A549 (cell line): ENCODE measurements at regions not wholly inside any gene's neighbourhood (a gene's known extent, or its start where the extent isn't known, plus 50 kb on each side); places are given as distances from the start of the nearest gene placed in this dataset.

Source experiments
- CTCF ChIP-seq: fragments of >200 bp; sonication (Bioruptor Twin); formaldehyde crosslinking; IDR thresholded peaks from 3 replicates; pipeline ENCODE4 v1.5.1; 2016
- ESRRA ChIP-seq: fragments of 150-350 bp; IDR thresholded peaks from 2 replicates; pipeline ENCODE4 v1.6.1; 2014; ENCODE audit warnings: mild to moderate bottlenecking, low read length, borderline replicate concordance
- MAX ChIP-seq: IDR thresholded peaks from 2 replicates; pipeline ENCODE4 v1.6.1; 2012
- MYC ChIP-seq: IDR thresholded peaks from 2 replicates; pipeline ENCODE4 v1.6.1; 2012; ENCODE audit warnings: mild to moderate bottlenecking, inconsistent platforms, low read length, improper control_type of control experiment, borderline replicate concordance
- POLR2A ChIP-seq: IDR thresholded peaks from 2 replicates; pipeline ENCODE4 v1.6.1; 2012; ENCODE audit warnings: mild to moderate bottlenecking, low read length
- RFX5 ChIP-seq: fragments of 450-650 bp; IDR thresholded peaks from 2 replicates; pipeline ENCODE4 v1.7.1; 2014; ENCODE audit warnings: antibody characterized with exemption, mild to moderate bottlenecking, moderate library complexity
- RNF2 ChIP-seq: fragments of 200-600 bp; sonication (generic); IDR thresholded peaks from 2 replicates; pipeline ENCODE4 v1.6.1; 2016; ENCODE audit warnings: low read depth, mild to moderate bottlenecking, antibody characterized with exemption, moderate library complexity, borderline replicate concordance
- ZFP36 ChIP-seq: fragments of 450-650 bp; IDR thresholded peaks from 2 replicates; pipeline ENCODE4 v1.6.1; 2014; ENCODE audit warnings: borderline replicate concordance; ENCODE audit not compliant: partially characterized antibody
- TF ChIP-seq, protein P1 (sequence below): fragments of 200-600 bp; sonication (generic); IDR thresholded peaks from 2 replicates; pipeline ENCODE4 v1.6.1; 2016; ENCODE audit warnings: antibody characterized with exemption, mild to moderate bottlenecking, moderate library complexity
- TF ChIP-seq, protein P2 (sequence below): IDR thresholded peaks from 2 replicates; pipeline ENCODE4 v1.6.1; 2012
- TF ChIP-seq, protein P3 (sequence below): fragments of 450-650 bp; IDR thresholded peaks from 2 replicates; pipeline ENCODE4 v1.6.1; 2014; ENCODE audit warnings: antibody characterized with exemption
- TF ChIP-seq, protein P4 (sequence below): fragments of 250-450 bp; sonication (Bioruptor Pico); IDR thresholded peaks from 2 replicates; pipeline ENCODE4 v1.5.0; 2021; ENCODE audit warnings: mild to moderate bottlenecking, moderate library complexity, borderline replicate concordance

DNA sequence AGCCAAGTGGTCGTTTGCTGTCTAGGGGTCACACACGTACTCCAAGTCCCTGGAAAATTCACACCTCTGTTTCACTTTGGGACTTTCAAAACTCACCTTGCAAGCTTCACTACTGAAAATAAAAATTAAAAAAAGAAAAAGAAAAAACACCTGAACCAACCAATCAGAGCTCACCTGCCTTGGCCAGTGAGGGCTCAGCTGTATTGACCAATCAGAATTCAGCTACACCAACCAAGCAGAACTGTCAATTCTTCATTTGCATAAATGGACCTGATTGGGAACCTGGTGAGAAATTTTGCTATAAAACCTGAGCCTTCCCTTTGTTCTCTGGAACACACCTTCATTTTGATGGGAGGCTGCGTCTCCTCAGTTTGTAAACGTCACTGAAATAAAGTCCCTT is 176.4 kb downstream of the TTC32 start:
- no peak for TF ChIP-seq CTCF
- TF ChIP-seq MAX = no peak
- TF ChIP-seq, protein P1, sequence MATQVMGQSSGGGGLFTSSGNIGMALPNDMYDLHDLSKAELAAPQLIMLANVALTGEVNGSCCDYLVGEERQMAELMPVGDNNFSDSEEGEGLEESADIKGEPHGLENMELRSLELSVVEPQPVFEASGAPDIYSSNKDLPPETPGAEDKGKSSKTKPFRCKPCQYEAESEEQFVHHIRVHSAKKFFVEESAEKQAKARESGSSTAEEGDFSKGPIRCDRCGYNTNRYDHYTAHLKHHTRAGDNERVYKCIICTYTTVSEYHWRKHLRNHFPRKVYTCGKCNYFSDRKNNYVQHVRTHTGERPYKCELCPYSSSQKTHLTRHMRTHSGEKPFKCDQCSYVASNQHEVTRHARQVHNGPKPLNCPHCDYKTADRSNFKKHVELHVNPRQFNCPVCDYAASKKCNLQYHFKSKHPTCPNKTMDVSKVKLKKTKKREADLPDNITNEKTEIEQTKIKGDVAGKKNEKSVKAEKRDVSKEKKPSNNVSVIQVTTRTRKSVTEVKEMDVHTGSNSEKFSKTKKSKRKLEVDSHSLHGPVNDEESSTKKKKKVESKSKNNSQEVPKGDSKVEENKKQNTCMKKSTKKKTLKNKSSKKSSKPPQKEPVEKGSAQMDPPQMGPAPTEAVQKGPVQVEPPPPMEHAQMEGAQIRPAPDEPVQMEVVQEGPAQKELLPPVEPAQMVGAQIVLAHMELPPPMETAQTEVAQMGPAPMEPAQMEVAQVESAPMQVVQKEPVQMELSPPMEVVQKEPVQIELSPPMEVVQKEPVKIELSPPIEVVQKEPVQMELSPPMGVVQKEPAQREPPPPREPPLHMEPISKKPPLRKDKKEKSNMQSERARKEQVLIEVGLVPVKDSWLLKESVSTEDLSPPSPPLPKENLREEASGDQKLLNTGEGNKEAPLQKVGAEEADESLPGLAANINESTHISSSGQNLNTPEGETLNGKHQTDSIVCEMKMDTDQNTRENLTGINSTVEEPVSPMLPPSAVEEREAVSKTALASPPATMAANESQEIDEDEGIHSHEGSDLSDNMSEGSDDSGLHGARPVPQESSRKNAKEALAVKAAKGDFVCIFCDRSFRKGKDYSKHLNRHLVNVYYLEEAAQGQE = no peak
- no peak for TF ChIP-seq ZFP36
- no peak for TF ChIP-seq POLR2A
- TF ChIP-seq ESRRA = no peak
- no peak for TF ChIP-seq MYC
- TF ChIP-seq RNF2 = no peak
- TF ChIP-seq, protein P2, sequence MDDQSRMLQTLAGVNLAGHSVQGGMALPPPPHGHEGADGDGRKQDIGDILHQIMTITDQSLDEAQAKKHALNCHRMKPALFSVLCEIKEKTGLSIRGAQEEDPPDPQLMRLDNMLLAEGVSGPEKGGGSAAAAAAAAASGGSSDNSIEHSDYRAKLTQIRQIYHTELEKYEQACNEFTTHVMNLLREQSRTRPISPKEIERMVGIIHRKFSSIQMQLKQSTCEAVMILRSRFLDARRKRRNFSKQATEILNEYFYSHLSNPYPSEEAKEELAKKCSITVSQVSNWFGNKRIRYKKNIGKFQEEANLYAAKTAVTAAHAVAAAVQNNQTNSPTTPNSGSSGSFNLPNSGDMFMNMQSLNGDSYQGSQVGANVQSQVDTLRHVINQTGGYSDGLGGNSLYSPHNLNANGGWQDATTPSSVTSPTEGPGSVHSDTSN = no peak
- TF ChIP-seq, protein P3, sequence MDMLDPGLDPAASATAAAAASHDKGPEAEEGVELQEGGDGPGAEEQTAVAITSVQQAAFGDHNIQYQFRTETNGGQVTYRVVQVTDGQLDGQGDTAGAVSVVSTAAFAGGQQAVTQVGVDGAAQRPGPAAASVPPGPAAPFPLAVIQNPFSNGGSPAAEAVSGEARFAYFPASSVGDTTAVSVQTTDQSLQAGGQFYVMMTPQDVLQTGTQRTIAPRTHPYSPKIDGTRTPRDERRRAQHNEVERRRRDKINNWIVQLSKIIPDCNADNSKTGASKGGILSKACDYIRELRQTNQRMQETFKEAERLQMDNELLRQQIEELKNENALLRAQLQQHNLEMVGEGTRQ = no peak
- TF ChIP-seq, protein P4, sequence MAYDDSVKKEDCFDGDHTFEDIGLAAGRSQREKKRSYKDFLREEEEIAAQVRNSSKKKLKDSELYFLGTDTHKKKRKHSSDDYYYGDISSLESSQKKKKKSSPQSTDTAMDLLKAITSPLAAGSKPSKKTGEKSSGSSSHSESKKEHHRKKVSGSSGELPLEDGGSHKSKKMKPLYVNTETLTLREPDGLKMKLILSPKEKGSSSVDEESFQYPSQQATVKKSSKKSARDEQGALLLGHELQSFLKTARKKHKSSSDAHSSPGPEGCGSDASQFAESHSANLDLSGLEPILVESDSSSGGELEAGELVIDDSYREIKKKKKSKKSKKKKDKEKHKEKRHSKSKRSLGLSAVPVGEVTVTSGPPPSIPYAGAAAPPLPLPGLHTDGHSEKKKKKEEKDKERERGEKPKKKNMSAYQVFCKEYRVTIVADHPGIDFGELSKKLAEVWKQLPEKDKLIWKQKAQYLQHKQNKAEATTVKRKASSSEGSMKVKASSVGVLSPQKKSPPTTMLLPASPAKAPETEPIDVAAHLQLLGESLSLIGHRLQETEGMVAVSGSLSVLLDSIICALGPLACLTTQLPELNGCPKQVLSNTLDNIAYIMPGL = no peak
- TF ChIP-seq RFX5 = no peak
